H1 (cell line): ENCODE measurements at regions not wholly inside any gene's neighbourhood (a gene's known extent, or its start where the extent isn't known, plus 50 kb on each side); places are given as distances from the start of the nearest gene placed in this dataset.

ENCODE experiments used
- CTCF ChIA-PET: fragments of 300-600 bp; sonication (Branson Sonifier 250); formaldehyde crosslinking; loops from one replicate; lab custom pipeline; 2021; ENCODE audit not compliant: partially characterized antibody; lab: Charles Lee
- POLR2A ChIA-PET: fragments of 300-600 bp; sonication (Branson Sonifier 250); formaldehyde crosslinking; loops from one replicate; lab custom pipeline; 2021; ENCODE audit warnings: inconsistent platforms; ENCODE audit not compliant: partially characterized antibody; lab: Charles Lee
- DNase-seq, 2 experiments: peaks; one replicate each; pipeline versions ENCODE4 v3.0.0 to v3.0.0-alpha.2; 2010 to 2022; ENCODE audit warnings: low spot score in 2 of 2, low read depth in 1 of 2, mixed read lengths in 1 of 2
- FAIRE-seq: peaks from 2 replicates; lab custom pipeline; 2011; peaks lifted over from hg19 to GRCh38; lab: Jason Lieb, UNC
- H2AFZ ChIP-seq: 2 replicates; pipeline ENCODE4 v1.8.1; 2012; ENCODE audit warnings: low read length, inconsistent platforms
- H2AK5ac ChIP-seq: 2 replicates; pipeline ENCODE4 v1.6.1; 2013; ENCODE audit warnings: low read depth, low read length
- H2BK120ac ChIP-seq: replicated peaks from 2 replicates; pipeline ENCODE3; 2013; ENCODE audit warnings: low read depth, low read length, inconsistent platforms
- H2BK12ac ChIP-seq: 2 replicates; pipeline ENCODE4 v1.6.1; 2013; ENCODE audit warnings: low read depth, low read length
- H2BK15ac ChIP-seq: 2 replicates; pipeline ENCODE4 v1.6.1; 2013; ENCODE audit warnings: low read length
- H2BK20ac ChIP-seq: 2 replicates; pipeline ENCODE4 v1.6.1; 2013; ENCODE audit warnings: low read length
- H2BK5ac ChIP-seq: 2 replicates; pipeline ENCODE4 v1.6.1; 2013; ENCODE audit warnings: low read depth, low read length
- H3K14ac ChIP-seq: 2 replicates; pipeline ENCODE4 v1.6.1; 2013; ENCODE audit warnings: inconsistent platforms; ENCODE audit not compliant: insufficient read length
- H3K18ac ChIP-seq: 2 replicates; pipeline ENCODE4 v1.6.1; 2013; ENCODE audit warnings: low read length; ENCODE audit errors: extremely low read depth
- H3K23ac ChIP-seq: 2 replicates; pipeline ENCODE4 v1.6.1; 2013; ENCODE audit warnings: inconsistent platforms; ENCODE audit not compliant: insufficient read length
- H3K23me2 ChIP-seq: 2 replicates; pipeline ENCODE4 v1.6.1; 2013; ENCODE audit warnings: low read depth, low read length
- H3K27ac ChIP-seq: 2 replicates; pipeline ENCODE4 v1.6.1; 2011; ENCODE audit warnings: low read depth, low read length, inconsistent platforms
- H3K27me3 ChIP-seq, 4 experiments: replicated peaks in 1 of 4; 1 replicate in 1 of 4; 2 replicates in 3 of 4; pipeline versions ENCODE4 v1.6.1 to v1.8.1; 2011 to 2013; ENCODE audit warnings: low read length in 3 of 4, mild to moderate bottlenecking in 3 of 4, inconsistent platforms in 2 of 4, mixed read lengths in 2 of 4, moderate library complexity in 1 of 4; ENCODE audit not compliant: control insufficient read depth in 3 of 4, insufficient read depth in 3 of 4; ENCODE audit errors: extremely low read depth in 1 of 4
- H3K36me3 ChIP-seq, 4 experiments: 2 replicates each; pipeline versions ENCODE4 v1.6.1 to v1.8.1; 2011 to 2013; ENCODE audit warnings: mild to moderate bottlenecking in 4 of 4, low read length in 3 of 4, moderate library complexity in 2 of 4, control low read depth in 1 of 4, inconsistent platforms in 1 of 4; ENCODE audit not compliant: insufficient read depth in 4 of 4, control insufficient read depth in 2 of 4
- H3K4ac ChIP-seq: replicated peaks from 2 replicates; pipeline ENCODE3; 2013; ENCODE audit warnings: low read length, low read depth, mixed read lengths, inconsistent platforms; ENCODE audit not compliant: insufficient read length
- H3K4me1 ChIP-seq, 4 experiments: replicated peaks in 1 of 4; 1 replicate in 1 of 4; 2 replicates in 3 of 4; pipeline versions ENCODE4 v1.6.1 to v1.8.1; 2011 to 2013; ENCODE audit warnings: low read length in 3 of 4, inconsistent platforms in 2 of 4, mixed read lengths in 1 of 4; ENCODE audit not compliant: insufficient read depth in 4 of 4, control insufficient read depth in 3 of 4
- H3K4me2 ChIP-seq, 2 experiments: 2 replicates each; pipeline versions ENCODE4 v1.6.1 to v1.8.1; 2011 to 2013; ENCODE audit warnings: low read depth in 2 of 2, low read length in 2 of 2, control low read depth in 1 of 2, inconsistent platforms in 1 of 2, mild to moderate bottlenecking in 1 of 2; ENCODE audit not compliant: insufficient read depth in 1 of 2
- H3K4me3 ChIP-seq, 4 experiments: fragments of 200-600, 300-600 bp in 1 of 4; sonication (generic), shearing (Covaris generic), sonication (Bioruptor Twin) in 1 of 4; 2 replicates each; pipeline versions ENCODE4 v1.5.1 to v1.8.1; 2011 to 2016; ENCODE audit warnings: low read length in 4 of 4, low read depth in 3 of 4, control low read depth in 2 of 4, inconsistent platforms in 2 of 4, mild to moderate bottlenecking in 2 of 4, mixed read lengths in 1 of 4, moderate library complexity in 1 of 4; ENCODE audit not compliant: insufficient read depth in 2 of 4; ENCODE audit errors: extremely low read depth in 1 of 4
- H3K56ac ChIP-seq: replicated peaks from 2 replicates; pipeline ENCODE3; 2013; ENCODE audit warnings: low read depth, mild to moderate bottlenecking, mixed read lengths, low read length, inconsistent platforms; ENCODE audit not compliant: insufficient read length
- H3K79me1 ChIP-seq: 2 replicates; pipeline ENCODE4 v1.6.1; 2013; ENCODE audit warnings: low read depth, low read length, control low read depth
- H3K79me2 ChIP-seq, 2 experiments: 2 replicates each; pipeline versions ENCODE4 v1.6.1 to v1.8.1; 2012 to 2013; ENCODE audit warnings: low read length in 2 of 2, mild to moderate bottlenecking in 2 of 2, inconsistent platforms in 1 of 2; ENCODE audit not compliant: insufficient read depth in 2 of 2, control insufficient read depth in 1 of 2
- H3K9ac ChIP-seq, 4 experiments: replicated peaks in 1 of 4; 1 replicate in 1 of 4; 2 replicates in 3 of 4; pipeline versions ENCODE4 v1.6.1 to v1.8.1; 2011 to 2013; ENCODE audit warnings: low read depth in 3 of 4, low read length in 3 of 4, control low read depth in 2 of 4, mild to moderate bottlenecking in 2 of 4, moderate library complexity in 2 of 4, inconsistent platforms in 1 of 4; ENCODE audit errors: extremely low read depth in 1 of 4
- H3K9me3 ChIP-seq, 2 experiments: 2 replicates each; pipeline versions ENCODE4 v1.6.1 to v1.8.1; 2012 to 2013; ENCODE audit warnings: mild to moderate bottlenecking in 2 of 2, moderate library complexity in 2 of 2, control low read depth in 1 of 2, inconsistent platforms in 1 of 2, low read depth in 1 of 2, low read length in 1 of 2, mixed read lengths in 1 of 2; ENCODE audit not compliant: insufficient read depth in 2 of 2
- H4K20me1 ChIP-seq, 2 experiments: replicated peaks in 1 of 2; 2 replicates each; pipeline versions ENCODE3 to v1.8.1; 2011 to 2013; ENCODE audit warnings: inconsistent platforms in 2 of 2, low read length in 2 of 2, mild to moderate bottlenecking in 1 of 2; ENCODE audit not compliant: insufficient read depth in 2 of 2, control insufficient read depth in 1 of 2
- H4K5ac ChIP-seq: 2 replicates; pipeline ENCODE4 v1.6.1; 2013; ENCODE audit warnings: low read length, low read depth, mixed read lengths, inconsistent platforms; ENCODE audit not compliant: insufficient read length
- H4K8ac ChIP-seq: 2 replicates; pipeline ENCODE4 v1.8.0; 2013; ENCODE audit warnings: mild to moderate bottlenecking, moderate library complexity, low read length, inconsistent platforms; ENCODE audit not compliant: insufficient read depth; ENCODE audit errors: extremely low read depth
- H4K91ac ChIP-seq: replicated peaks from 2 replicates; pipeline ENCODE3; 2013; ENCODE audit warnings: low read length, mixed read lengths, inconsistent platforms; ENCODE audit not compliant: insufficient read length
- SUZ12 ChIP-seq: fragments of 200-600 bp; sonication (generic); IDR thresholded peaks from 2 replicates; pipeline ENCODE4 v1.6.1; 2012; ENCODE audit warnings: mild to moderate bottlenecking, inconsistent platforms, low read length, moderate library complexity, mixed read lengths
- WGBS, 2 experiments: shearing (Covaris generic) in 1 of 2; methylation state at CpG; one replicate each; pipeline versions ENCODE4 v1.1.6 to v1.1.7; 2013 to 2015; ENCODE audit warnings: low lambda C conversion rate in 2 of 2, mixed read lengths in 2 of 2, inconsistent platforms in 1 of 2, low coverage in 1 of 2, missing lambda C conversion rate in 1 of 2; ENCODE audit not compliant: insufficient replicate concordance in 2 of 2, insufficient coverage in 1 of 2, insufficient read length in 1 of 2; ENCODE audit errors: extremely low coverage in 1 of 2, missing lambda C conversion rate in 1 of 2; 5-methylcytosine and 5-hydroxymethylcytosine counted together

GRCh38 chr20:46823271-46823751 lies 71.3 kb upstream of the EYA2 start:
- FAIRE-seq (no peak), DNase-seq (no peak)
- Histone ChIP-seq H3K18ac (no peak overlapping the region), H4K8ac (no peak overlapping the region), H3K27me3 (no peaks in the 10 kb centered on the region), H3K4me1 (0 out of 7 replicates have a peak, but pooled peaks cover 0 to 2% (median 0%) of the 10 kb centered on the region in 4 experiments), H3K4me3 (no peak overlapping the region), H3K79me2 (no peaks in the 10 kb centered on the region), H2AFZ (no peak overlapping the region), H4K20me1 (no peaks in the 10 kb centered on the region), H2BK12ac (no peak overlapping the region), H3K14ac (no peak overlapping the region), H3K36me3 (no peaks in the 10 kb centered on the region), H3K23me2 (no peaks in the 10 kb centered on the region), H3K9ac (no peak overlapping the region), H2BK15ac (no peak overlapping the region), H2BK5ac (no peak overlapping the region), H3K56ac (no peak overlapping the region), H3K27ac (no peak overlapping the region), H2AK5ac (no peak overlapping the region), H3K79me1 (no peaks in the 10 kb centered on the region), H2BK20ac (no peak overlapping the region), H3K4me2 (no peak overlapping the region), H4K5ac (no peak overlapping the region), H2BK120ac (no peak overlapping the region), H3K23ac (no peak overlapping the region), H3K4ac (no peak overlapping the region), H3K9me3 (peaks cover 0 to 2% of the 10 kb centered on the region in 2 experiments; a peak in 1 of 4 replicates), H4K91ac (no peak overlapping the region)
- WGBS, 2 experiments, result 89% methylated on average over 5 of the region's 5 CpGs; no CpG with 5 or more reads in 1 of the 2 experiments
- ChIA-PET CTCF (no interaction called here), POLR2A (no interaction called here)
- TF ChIP-seq SUZ12, result no peak
